DMS114 treated with DMSO at 0.1 percent for 48 hours (cell line): ENCODE measurements at regions not wholly inside any gene's neighbourhood (a gene's known extent, or its start where the extent isn't known, plus 50 kb on each side); places are given as distances from the start of the nearest gene placed in this dataset.
"Not testable (repeated sequence)": the region's sequence is repeated elsewhere in the genome, so short reads cannot be mapped to it uniquely, and the experiment has no call there.

Source experiments
- DNase-seq: peaks from one replicate; lab custom pipeline; 2025; ENCODE audit not compliant: unreplicated experiment; lab: John Stamatoyannopoulos, UW

DNA sequence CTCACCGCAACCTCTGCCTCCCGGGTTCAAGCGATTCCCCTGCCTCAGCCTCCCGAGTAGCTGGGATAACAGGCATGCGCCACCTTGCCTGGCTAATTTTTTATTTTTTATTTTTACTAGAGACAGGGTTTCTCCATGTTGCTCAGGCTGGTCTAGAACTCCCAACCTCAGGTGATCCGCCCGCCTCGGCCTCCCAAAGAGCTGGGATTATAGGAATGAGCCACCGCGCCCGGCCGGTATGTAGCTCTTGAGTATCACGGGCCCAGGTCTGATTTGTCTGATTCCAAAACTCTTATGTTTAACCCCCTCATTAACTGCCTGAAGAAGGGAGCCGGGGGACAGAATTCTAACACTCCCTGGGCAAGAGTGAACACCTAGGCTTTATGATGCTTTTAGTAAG, 91.7 kb upstream of the OLIG2 start:
- DNase-seq, result not testable (repeated sequence)

DNA sequence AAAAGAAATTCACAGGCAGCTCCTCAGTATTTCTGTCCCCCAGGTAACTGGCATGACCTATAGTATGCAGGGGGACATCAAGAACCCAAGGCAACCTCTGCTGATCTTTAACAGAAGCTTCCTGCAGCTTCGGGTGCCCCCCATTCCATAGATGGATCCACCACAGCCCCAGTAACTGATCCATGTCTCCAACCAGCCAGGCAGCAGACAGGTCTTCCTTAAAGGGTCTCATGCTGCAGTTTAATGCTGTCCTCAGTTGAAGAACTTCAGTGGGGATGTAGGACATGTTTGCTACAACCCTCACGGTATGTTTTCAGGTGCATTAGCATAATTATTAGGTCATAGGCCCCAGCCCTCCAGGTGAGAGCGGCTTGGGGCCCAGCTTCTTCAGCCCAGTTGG, 90.9 kb upstream of the OLIG2 start:
- DNase-seq, result no peak

DNA sequence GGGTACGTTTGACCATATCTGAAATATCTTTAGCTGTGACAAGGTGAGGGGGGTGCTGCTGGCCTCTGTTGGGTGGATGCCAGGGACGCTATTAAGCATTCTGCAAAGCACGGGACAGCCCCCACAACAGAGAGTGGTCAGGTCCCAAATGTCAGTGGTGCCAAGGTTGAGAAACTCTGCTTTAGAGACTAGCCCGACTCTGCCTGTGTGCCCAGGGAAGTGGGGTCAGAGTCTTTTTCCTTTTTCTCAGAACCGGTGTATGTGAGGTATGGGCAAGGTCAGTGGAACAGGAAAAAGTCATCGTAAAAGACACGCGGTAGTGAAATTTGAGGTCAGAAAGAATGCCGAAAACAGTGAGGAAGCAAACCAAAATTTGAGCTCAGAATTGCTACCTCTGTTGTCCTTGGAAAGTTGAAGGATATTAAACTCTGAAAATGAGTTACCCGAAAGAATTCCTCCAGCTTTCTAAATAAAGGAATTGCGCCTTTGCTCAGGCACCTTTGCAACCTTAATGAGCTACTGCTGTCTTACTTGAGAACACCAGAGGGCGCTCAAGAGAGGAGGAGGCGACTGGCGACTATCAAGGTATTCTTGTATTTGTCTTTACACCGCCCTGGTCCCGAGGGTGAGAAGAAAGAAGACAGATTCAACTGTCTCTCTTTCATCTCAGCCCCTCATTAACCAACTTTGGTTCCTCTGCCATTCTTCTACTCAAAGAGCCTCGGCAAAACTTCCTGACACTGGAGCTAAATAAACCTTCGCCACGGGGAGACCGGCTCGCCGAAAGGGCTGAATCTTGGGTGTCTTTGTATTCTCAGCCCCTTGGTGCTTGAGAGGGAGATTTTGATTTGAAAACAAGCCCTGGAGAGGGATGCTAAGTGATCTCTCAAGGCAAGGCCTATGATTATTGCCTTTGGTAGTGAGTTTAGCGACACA, 85.4 kb upstream of the OLIG2 start:
- peak; percentile 0 for DNase-seq

DNA sequence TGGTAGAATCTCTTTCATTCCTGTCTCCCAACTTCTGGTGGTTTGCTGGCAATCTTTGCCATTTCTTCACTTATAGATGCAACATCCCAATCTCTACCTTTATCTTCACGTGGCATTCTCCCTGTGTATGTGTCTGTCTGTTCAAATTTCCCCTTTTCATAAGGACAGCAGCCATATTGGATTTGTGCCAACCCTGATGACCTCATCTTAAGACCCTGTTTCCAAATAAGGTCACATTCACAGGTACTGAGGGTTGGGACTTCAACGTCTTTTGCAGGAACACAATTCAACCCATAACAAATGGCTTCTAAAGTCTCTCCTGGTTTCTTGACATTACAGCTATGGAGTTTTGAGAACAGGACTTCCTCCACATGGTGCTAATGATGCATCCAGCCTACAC, 84.5 kb upstream of the OLIG2 start:
- no peak for DNase-seq

DNA sequence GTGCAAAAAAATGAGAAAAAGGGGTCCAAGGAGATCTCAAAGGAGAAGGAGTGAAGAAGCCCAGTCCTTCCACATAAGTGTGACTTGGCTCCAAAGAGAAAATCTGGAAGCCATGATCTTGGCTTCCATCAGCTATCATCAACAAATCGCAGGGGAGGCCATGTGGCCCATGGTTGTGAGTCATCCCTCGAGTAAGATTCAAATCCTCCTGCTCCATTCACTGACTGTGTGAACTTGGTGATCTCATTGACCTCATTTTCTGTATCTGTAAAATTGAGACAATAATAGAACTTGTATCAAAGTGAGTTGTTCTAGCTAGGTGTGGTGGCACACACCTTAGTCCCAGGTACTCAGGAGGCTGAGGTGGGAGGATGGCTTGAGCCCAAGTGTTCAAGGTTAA, 79.1 kb upstream of the OLIG2 start:
- no peak for DNase-seq

DNA sequence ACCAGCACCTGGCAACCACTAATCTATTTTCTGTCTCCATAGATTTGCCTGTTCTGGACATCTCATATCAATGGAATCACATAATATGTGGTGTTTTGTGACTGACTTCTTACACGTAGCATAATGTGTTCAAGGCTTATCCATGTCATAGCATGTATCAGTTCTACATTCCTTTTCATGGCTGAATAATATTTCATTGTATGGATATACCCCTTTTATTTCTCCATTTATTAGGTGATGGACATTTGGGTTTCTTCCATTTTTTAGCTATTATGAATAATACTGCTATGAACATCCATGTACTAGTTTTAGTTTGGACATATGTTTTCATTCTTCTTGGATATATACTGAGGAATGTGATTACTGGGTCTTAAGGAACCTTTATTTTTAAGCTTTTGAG, 78.0 kb upstream of the OLIG2 start:
- no peak for DNase-seq

DNA sequence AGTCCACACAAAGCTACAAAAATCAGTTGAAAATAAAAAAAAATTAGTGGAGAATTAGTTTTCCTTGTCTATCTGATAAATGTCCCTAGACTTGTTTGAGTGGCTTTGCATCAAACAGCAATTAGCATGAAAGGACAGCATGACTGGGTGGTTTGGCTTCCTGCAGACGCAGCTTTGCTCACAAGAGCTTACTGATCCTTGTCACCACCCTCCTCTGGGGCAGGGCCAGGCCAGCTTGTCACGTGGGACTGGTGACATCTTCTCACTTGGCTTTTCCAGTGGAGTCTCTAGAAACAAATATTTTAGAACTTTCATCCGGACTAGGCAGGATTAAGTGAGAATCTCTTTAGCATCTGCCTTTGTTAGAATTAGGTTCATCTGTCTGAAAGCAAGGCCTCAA, 76.0 kb upstream of the OLIG2 start:
- no peak for DNase-seq

DNA sequence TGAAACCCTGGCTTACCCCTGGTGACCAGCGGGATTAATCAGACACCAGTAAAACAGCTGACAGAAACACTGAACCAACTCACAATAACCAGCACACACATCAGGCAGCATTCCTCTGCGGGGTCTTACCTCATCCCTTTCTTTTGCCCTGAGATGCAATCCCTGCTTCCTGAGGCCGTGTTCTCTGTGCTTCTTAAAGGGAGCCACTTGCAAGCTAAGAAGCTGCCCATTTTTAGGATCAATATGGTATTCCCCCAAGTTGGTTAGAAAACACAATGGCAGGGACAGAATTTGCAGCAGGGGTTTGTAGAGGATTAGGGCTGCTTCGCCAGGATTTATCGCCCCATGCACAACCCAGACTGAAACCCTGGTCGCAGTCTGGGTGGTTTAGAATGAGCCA, 74.7 kb upstream of the OLIG2 start:
- no peak for DNase-seq

DNA sequence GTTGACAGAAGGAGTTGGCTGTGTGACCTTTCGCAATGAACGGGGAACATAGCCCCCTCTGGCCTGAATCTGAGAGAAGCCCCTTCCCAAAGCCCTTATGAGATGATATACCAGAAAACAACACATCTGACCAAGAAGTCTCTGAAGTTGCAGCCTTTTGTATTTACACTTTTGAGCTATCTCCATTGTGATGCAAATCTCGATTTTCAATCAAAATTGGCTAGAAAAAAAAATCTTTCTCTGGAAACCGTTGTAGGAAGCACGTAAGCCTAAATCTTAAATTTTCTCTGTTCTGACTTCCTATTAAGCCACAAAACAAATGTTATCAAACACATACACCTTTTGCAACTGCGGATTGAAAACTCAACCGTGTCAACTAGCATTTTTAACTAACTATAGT, 71.4 kb upstream of the OLIG2 start:
- DNase-seq, result no peak

DNA sequence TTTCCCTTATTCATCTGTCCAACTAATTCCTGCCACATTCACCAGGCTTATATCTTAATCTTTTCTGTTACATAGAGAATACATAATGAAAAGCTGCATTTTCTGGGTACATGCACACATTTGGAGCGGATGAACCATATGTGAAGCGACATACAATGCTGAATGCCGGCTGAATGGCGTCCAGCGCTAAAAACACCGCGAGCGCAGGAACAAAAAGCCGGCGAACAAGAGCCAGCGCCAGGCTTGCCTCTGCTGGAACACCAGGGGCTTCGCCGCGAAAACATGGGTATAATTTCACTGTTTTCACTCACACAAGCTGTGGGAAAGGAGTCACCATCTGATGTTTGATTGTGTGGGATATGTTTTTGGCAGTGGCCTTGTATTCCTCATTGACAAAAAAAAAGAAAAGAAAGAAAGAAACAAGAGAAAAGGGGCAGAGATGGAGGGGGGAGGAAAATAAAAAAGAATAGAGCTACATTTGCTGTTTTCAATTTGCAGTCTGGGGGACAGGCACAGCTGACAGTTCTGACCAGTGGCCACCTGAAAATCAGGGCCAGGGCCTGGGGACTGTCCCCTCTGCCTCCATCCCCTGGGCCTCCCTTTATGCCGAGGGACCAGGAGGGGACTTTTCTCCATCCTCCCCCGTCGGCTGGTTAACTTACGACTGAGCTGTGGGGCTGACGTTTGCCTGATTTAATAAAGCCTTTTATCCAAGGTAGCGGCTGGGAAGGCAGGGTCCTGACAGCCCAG, 70.2 kb upstream of the OLIG2 start:
- no peak for DNase-seq

DNA sequence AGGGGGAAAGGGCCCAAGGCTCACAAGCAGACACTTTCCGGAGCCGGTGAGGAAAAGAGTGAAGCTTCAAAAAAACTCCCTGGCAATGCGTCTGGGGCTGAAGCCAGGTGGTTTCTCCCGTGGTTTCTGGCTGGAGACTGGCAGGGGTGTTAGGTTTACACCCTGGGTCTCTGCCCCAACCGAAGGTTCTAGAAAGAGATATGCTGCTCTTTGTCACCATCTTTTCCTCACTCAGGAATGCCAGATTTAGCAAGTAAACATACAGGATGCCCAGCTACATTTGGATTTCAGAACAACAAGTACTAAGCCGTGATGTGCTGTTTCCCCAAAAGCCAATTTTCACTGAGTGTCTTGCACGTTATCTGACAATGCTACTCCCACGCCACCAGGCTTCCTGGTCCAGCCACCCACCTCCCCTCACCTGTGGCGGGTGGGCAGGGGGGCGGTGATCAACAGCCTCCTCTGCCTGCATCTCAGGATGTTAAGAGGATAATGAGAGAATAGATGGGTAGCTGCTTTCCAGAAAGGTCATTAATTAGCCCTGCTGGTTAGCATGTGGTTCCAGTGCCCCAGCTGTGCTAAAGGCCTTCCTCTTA, 69.6 kb upstream of the OLIG2 start:
- no peak for DNase-seq

DNA sequence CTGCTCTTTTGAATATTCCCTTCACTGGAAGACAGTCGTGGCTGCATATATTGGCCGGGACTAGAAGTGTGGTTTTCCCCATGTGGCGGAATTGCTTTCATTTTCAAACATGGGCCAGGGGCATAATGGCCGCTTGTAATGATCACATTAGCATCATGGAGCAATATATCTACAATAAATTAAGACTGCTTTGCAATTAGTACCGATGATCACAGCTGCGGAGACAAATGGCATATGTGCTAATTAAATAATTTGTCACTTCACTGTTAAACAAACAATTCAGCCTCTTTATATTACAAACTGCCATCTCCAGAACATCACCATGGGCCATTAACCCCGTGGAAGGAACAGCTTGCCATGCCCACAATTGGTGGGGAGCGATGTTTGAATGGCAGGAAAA, 68.2 kb upstream of the OLIG2 start:
- no peak for DNase-seq

DNA sequence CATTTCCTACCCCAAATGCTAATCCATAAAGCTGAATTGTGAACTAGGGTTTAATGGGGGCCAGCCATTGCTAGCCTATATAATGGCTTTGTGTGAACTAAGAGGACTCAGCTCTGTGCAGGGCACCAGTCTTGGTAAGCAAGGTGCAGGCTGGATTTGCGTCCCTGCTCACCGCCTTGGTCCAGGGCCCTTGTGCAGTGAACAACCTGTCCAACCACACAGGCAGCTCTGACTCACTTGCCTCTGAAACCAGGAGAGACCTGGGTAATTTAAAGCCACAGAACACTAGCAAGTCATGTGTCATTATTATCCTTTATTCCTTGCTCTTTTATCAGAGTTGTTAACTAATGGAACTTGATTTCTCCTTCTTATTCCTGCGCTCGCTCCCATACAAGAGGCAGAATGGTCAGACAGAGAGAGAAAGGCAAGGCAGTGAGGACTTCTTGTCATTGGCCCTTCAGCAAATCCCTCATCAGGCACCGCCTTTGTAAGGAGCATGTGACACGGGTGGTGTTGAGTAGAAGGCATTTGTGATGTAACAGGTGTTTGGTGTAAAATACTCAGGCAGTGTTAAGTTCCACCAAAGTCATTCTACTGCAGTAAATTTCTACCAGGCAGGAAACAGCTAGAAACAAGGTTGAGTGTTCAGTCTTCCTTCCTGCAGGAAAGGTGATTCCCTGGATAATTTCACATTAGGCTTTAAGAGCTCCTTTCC, 67.3 kb upstream of the OLIG2 start:
- DNase-seq, result no peak

DNA sequence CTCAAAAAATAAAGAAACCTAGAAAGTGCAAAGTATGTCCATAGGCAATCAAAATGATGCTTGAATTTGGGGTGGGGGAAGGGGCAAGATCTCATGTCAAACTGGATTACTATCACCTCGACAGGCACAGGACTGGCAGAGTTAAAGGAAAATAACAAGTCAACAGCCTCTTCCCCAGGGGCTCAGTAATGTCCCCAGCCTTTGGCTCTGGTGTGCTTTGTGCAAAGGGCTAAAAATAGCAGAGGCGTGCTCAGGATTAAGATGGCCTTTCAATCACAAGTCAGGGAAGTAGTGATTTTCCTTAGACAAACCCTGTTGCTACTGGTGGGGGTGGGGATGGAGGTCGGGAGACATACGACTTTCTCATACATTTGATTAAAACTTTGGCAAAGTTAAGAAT, 63.5 kb upstream of the OLIG2 start:
- no peak for DNase-seq

DNA sequence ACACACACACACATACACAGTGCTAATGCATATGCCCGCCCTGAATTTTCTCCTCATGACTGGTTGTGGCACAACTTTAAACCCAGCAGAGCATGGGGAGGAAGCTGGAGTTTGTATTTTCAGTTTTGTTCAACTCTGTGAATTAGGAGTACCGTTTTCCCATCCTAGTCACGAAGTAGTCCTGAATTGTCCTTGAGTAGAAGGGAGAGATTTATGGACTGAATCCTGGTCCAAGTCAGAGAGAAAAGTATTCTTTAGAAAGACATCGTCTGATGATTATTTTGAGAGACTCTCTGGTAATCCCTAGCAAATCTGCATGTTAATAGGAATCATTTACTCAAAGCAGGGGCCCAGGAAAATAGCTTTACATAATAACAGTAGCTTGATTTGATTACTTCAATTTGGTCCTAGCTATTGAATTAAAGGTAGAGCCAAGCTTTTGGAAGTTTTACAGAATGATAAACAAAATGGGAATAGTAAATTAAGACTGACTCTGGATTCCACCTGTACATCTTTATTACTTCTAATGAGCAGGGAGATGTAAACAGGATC, 60.5 kb upstream of the OLIG2 start:
- DNase-seq, result no peak

DNA sequence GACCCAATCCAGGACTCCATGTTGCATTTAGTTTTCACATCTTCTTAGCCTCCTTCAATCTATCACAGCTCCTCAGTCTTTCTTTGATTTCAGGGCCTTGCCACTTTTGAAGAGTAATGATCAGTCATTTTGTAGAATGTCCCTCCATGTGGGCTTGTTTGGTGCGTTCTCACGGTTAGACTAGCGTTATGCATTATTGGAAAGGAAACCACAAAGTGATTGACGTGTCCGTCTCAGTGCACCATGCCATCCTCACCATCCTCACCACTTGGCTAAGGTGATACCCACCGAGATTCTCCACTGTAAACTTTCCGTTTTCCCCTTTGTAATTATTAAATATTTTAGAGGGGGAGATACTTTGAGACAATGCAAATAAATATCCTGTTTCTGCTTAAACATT, 59.6 kb upstream of the OLIG2 start:
- no peak for DNase-seq

DNA sequence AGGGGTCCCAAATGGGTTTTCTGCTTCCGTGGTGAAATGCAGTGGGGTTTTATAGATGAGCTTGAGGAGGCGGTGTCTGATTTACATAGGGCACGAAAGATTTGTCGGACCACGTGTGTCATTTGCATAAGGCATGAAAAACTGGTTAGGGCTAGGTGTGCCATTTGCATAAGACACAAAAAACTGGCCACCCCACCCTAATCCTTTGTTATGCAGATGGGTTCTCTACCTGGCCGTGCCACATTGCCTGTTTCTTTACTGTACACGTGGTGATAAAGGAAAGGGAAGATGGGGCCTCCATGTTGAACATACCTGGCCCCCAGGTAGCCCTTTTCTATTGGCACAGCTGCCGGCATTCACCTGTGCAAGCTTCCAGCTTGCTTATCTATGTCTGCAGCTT, 57.6 kb upstream of the OLIG2 start:
- not testable (repeated sequence) for DNase-seq

DNA sequence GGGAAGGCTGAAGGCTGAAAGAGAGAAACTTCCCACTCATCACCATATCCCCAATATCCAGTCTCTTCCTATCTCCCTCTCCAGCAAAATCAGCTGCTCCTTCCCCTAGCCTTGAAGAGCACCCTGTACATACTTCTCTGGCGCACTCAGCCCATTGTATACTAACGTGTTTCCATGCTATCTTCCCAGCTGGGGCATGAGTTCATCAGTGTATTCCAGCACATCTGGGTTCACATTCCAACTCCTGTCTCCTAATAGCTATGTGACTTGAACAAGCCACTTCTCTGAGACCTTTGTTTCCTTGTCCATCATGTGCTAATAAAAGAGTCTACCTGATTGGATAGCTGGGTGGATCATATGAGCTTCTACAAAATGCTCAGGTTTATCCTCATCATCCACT, 51.1 kb upstream of the OLIG2 start:
- DNase-seq, result no peak

DNA sequence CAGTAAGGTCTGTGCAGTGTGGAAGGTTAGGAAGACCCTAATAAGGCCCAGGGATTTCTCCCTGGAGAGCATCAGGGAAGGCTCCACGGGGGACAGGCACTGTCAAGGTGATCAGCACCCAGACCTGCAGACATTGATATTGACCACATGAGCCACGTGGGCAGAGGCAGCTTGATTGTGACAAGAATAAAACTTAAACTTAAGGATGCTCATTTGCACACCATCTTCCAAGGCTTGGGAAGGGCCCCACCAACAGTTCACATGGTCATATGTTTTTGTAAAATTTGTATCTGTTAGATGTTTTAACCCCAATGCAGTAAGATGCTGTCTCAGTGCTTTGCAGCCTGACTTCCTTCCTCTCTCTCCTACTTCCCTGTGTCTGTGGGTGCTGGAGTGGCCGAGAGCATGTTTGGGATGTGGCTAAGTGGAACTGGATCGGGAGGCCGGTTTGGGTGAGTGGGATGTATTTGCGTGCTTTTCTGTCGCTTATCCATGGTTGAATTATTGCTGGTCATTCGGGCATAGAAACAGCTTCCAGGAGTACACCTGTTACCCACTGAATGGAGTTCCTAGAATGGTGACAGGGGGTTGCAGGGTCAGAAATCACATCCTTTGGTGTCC, 49.8 kb upstream of the OLIG2 start:
- DNase-seq, result no peak
